Panc1 (cell line): ENCODE measurements at regions not wholly inside any gene's neighbourhood (a gene's known extent, or its start where the extent isn't known, plus 50 kb on each side); places are given as distances from the start of the nearest gene placed in this dataset.

Source experiments
- ATAC-seq: fragments of 200-7000 bp; cut with Tn5 transposase; 2 replicates; pipeline ENCODE4 v1.9.1; 2020; ENCODE audit warnings: mild to moderate bottlenecking, moderate library complexity
- BruUV-seq: library from RNA; stranded (reverse); fragments of 400-500 nt; replicated peaks from 2 replicates; lab custom pipeline; 2021; lab: Mats Ljungman, UMichigan
- CTCF ChIA-PET: fragments of 300-600 bp; sonication (Branson Sonifier 250); formaldehyde crosslinking; loops from one replicate; lab custom pipeline; 2022; ENCODE audit warnings: antibody characterized with exemption; lab: Charles Lee
- POLR2A ChIA-PET: fragments of 300-600 bp; sonication (Branson Sonifier 250); formaldehyde crosslinking; loops from one replicate; lab custom pipeline; 2022; ENCODE audit warnings: antibody characterized with exemption; lab: Charles Lee
- DNase-seq: peaks from one replicate; pipeline ENCODE4 v3.0.0-alpha.2; 2010; ENCODE audit warnings: low read depth, low spot score
- H3K27ac ChIP-seq: 2 replicates; pipeline ENCODE4 v1.5.1; 2011; ENCODE audit warnings: mild to moderate bottlenecking, low read length, inconsistent platforms
- H3K27me3 ChIP-seq: fragments of 200-500 bp; sonication (Bioruptor generic); 2 replicates; pipeline ENCODE4 v1.6.0; 2014; ENCODE audit warnings: low read length, inconsistent platforms; ENCODE audit not compliant: control insufficient read depth, insufficient read depth
- H3K36me3 ChIP-seq: fragments of 200-500 bp; sonication (Bioruptor generic); 2 replicates; pipeline ENCODE4 v1.5.1; 2014; ENCODE audit warnings: inconsistent platforms, mild to moderate bottlenecking, low read length, moderate library complexity; ENCODE audit not compliant: control insufficient read depth, insufficient read depth
- H3K4me1 ChIP-seq: 2 replicates; pipeline ENCODE4 v1.5.1; 2011; ENCODE audit warnings: inconsistent platforms, mild to moderate bottlenecking, low read length, moderate library complexity; ENCODE audit not compliant: control insufficient read depth, insufficient read depth
- H3K4me3 ChIP-seq, 2 experiments: 2 replicates each; pipeline ENCODE4 v1.5.1; 2011 to 2012; ENCODE audit warnings: low read depth in 2 of 2, low read length in 2 of 2, mild to moderate bottlenecking in 2 of 2, inconsistent platforms in 1 of 2, moderate library complexity in 1 of 2
- H3K9me3 ChIP-seq: fragments of 200-500 bp; sonication (Bioruptor generic); 2 replicates; pipeline ENCODE4 v1.5.1; 2014; ENCODE audit warnings: low read depth, mild to moderate bottlenecking, inconsistent platforms, low read length, moderate library complexity; ENCODE audit not compliant: control insufficient read depth, insufficient read depth
- CTCF ChIP-seq: fragments of 450-650 bp; IDR thresholded peaks from 2 replicates; pipeline ENCODE4 v1.5.1; 2017; ENCODE audit warnings: mild to moderate bottlenecking
- POLR2AphosphoS5 ChIP-seq: IDR thresholded peaks from 2 replicates; pipeline ENCODE4 v1.6.1; 2012; ENCODE audit warnings: mild to moderate bottlenecking, low read depth, low read length, moderate library complexity
- SIN3A ChIP-seq: IDR thresholded peaks from 2 replicates; pipeline ENCODE4 v1.6.1; 2012; ENCODE audit warnings: low read depth, mild to moderate bottlenecking, low read length, moderate library complexity, borderline replicate concordance; ENCODE audit not compliant: insufficient read depth
- TCF7L2 ChIP-seq: IDR thresholded peaks from 2 replicates; pipeline ENCODE4 v1.6.1; 2011; ENCODE audit warnings: mild to moderate bottlenecking, low read depth, low read length, inconsistent platforms
- in situ Hi-C: cut with HindIII; loops from 2 replicates; pipeline ENCODE4 v1.10.0; 2016; ENCODE audit warnings: low sequenced_read_pairs, low pct_unique_long_range_greater_than_20kb
- intact Hi-C: fragments of 100-400 bp; cut with micrococcal nuclease; formaldehyde crosslinking; loops from one replicate; pipeline ENCODE4 v1.10.0; 2022; ENCODE audit not compliant: unreplicated experiment
- TF ChIP-seq, protein P1 (sequence below), 2 experiments: IDR thresholded peaks; 2 replicates each; pipeline ENCODE4 v1.6.1; 2011 to 2012; ENCODE audit warnings: low read depth in 2 of 2, control low read depth in 1 of 2, low read length in 1 of 2, mild to moderate bottlenecking in 1 of 2, moderate library complexity in 1 of 2; ENCODE audit not compliant: insufficient read depth in 1 of 2

DNA sequence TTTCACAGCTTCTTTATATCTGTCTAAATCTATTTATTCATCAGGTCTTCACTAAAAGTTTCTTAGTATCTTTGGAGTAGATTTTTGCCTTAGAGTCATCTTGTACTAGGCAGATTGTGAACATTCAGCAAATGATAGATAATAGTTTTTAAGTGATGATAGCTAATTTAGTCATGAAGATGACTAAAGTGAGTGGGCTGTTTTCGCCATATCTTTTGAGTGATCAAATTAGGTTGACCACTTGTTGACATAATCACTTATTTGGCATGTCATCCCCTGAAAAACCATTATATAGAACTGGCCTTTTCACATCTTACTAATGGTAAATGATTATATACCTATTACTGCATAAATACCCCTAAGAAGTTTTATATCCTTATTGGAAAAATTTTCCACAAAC lies 999.2 kb downstream of the PCDH17 start:
- H3K4me3 ChIP-seq, result no peak overlapping the region
- TF ChIP-seq POLR2AphosphoS5 (no peak), SIN3A (no peak), CTCF (no peak), TCF7L2 (no peak)
- TF ChIP-seq, protein P1, sequence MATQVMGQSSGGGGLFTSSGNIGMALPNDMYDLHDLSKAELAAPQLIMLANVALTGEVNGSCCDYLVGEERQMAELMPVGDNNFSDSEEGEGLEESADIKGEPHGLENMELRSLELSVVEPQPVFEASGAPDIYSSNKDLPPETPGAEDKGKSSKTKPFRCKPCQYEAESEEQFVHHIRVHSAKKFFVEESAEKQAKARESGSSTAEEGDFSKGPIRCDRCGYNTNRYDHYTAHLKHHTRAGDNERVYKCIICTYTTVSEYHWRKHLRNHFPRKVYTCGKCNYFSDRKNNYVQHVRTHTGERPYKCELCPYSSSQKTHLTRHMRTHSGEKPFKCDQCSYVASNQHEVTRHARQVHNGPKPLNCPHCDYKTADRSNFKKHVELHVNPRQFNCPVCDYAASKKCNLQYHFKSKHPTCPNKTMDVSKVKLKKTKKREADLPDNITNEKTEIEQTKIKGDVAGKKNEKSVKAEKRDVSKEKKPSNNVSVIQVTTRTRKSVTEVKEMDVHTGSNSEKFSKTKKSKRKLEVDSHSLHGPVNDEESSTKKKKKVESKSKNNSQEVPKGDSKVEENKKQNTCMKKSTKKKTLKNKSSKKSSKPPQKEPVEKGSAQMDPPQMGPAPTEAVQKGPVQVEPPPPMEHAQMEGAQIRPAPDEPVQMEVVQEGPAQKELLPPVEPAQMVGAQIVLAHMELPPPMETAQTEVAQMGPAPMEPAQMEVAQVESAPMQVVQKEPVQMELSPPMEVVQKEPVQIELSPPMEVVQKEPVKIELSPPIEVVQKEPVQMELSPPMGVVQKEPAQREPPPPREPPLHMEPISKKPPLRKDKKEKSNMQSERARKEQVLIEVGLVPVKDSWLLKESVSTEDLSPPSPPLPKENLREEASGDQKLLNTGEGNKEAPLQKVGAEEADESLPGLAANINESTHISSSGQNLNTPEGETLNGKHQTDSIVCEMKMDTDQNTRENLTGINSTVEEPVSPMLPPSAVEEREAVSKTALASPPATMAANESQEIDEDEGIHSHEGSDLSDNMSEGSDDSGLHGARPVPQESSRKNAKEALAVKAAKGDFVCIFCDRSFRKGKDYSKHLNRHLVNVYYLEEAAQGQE (IDR thresholded peaks at IDR 0.05; ENCODE audit: insufficient read depth in 1 of 2, low read depth in 2 of 2, low read length in 1 of 2), result no peak
- no peak for ATAC-seq
- H3K9me3 ChIP-seq, result no peaks in the 10 kb centered on the region
- intact Hi-C loops, result no loop called here
- POLR2A ChIA-PET, result no interaction called here
- in situ Hi-C loops, result no loop called here
- DNase-seq, result no peak
- no peak overlapping the region for H3K27ac ChIP-seq
- no peaks in the 10 kb centered on the region for H3K36me3 ChIP-seq
- BruUV-seq, result no TSS peak
- H3K4me1 ChIP-seq, result no peaks in the 10 kb centered on the region
- no peaks in the 10 kb centered on the region for H3K27me3 ChIP-seq
- CTCF ChIA-PET, result no interaction called here

- CTCF ChIA-PET, result no interaction called here
Measured at GRCh38 chr13:58633226-58633625, 1001.7 kb downstream of the PCDH17 start.

More at GRCh38 chr13:58633226-58633625, 1001.7 kb downstream of the PCDH17 start:
- DNase-seq, result no peak
- intact Hi-C loops, result no loop called here
- BruUV-seq, result no TSS peak
- H3K4me3 ChIP-seq, result no peak overlapping the region
- POLR2A ChIA-PET, result no interaction called here
- no peak for ATAC-seq
- no peaks in the 10 kb centered on the region for H3K4me1 ChIP-seq
- in situ Hi-C loops, result no loop called here
- H3K36me3 ChIP-seq, result no peaks in the 10 kb centered on the region
- H3K27ac ChIP-seq, result no peak overlapping the region
- TF ChIP-seq POLR2AphosphoS5 (no peak), TCF7L2 (no peak), CTCF (no peak), SIN3A (no peak)
- TF ChIP-seq, protein P1 (IDR thresholded peaks at IDR 0.05; ENCODE audit: insufficient read depth in 1 of 2, low read depth in 2 of 2, low read length in 1 of 2), result no peak
- no peaks in the 10 kb centered on the region for H3K27me3 ChIP-seq
- H3K9me3 ChIP-seq, result no peaks in the 10 kb centered on the region
